K562 (cell line): ENCODE measurements at regions not wholly inside any gene's neighbourhood (a gene's known extent, or its start where the extent isn't known, plus 50 kb on each side); places are given as distances from the start of the nearest gene placed in this dataset.

Experiments
- ASH1L ChIP-seq: fragments of 450-650 bp; IDR thresholded peaks from 2 replicates; pipeline ENCODE4 v1.6.1; 2018; ENCODE audit warnings: borderline replicate concordance, mild to moderate bottlenecking, low read depth; ENCODE audit not compliant: partially characterized antibody
- BACH1 ChIP-seq: fragments of 200-800 bp; sonication (Bioruptor generic); IDR thresholded peaks from 2 replicates; pipeline ENCODE4 v1.6.1; 2016; ENCODE audit warnings: missing genetic modification characterization, missing compliant biosample characterization
- CXXC5 ChIP-seq: fragments of 250-450 bp; sonication (Bioruptor Pico); IDR thresholded peaks from 2 replicates; pipeline ENCODE4 v1.8.0; 2022; ENCODE audit warnings: inconsistent platforms, mild to moderate bottlenecking, moderate library complexity
- DMBX1 ChIP-seq: fragments of 250-450 bp; sonication (Bioruptor Pico); IDR thresholded peaks from 2 replicates; pipeline ENCODE4 v1.8.0; 2022; ENCODE audit warnings: inconsistent platforms, mild to moderate bottlenecking, moderate library complexity, borderline replicate concordance
- ETV5 ChIP-seq: sonication (generic); formaldehyde crosslinking; IDR thresholded peaks from 2 replicates; pipeline ENCODE4 v1.4.0; 2020; ENCODE audit warnings: low read depth, mild to moderate bottlenecking, missing genetic modification reagents
- HNRNPL ChIP-seq: fragments of 200-400 bp; formaldehyde crosslinking; IDR thresholded peaks from 2 replicates; pipeline ENCODE4 v1.6.1; 2017; ENCODE audit warnings: low read depth, mild to moderate bottlenecking, low read length
- MAZ ChIP-seq, 2 experiments: fragments of 450-650 bp in 1 of 2; sonication (generic) in 1 of 2; formaldehyde crosslinking; IDR thresholded peaks in 1 of 2; conservative IDR thresholded peaks in 1 of 2; 2 replicates each; pipeline versions ENCODE4 v1.4.0 to v1.5.0; 2020; ENCODE audit warnings: mild to moderate bottlenecking in 1 of 2, missing genetic modification reagents in 1 of 2
- MCM2 ChIP-seq: fragments of 450-650 bp; IDR thresholded peaks from 2 replicates; pipeline ENCODE4 v1.6.1; 2017; ENCODE audit warnings: low read depth, mild to moderate bottlenecking
- MTF1 ChIP-seq: fragments of 250-450 bp; sonication (Bioruptor Pico); IDR thresholded peaks from 2 replicates; pipeline ENCODE4 v1.9.0; 2021; ENCODE audit warnings: moderate library complexity, mild to moderate bottlenecking, inconsistent platforms, borderline replicate concordance
- PTTG1 ChIP-seq: fragments of 450-650 bp; IDR thresholded peaks from 2 replicates; pipeline ENCODE4 v1.6.1; 2016; ENCODE audit warnings: low read depth, mild to moderate bottlenecking, missing genetic modification characterization, missing compliant biosample characterization
- PURB ChIP-seq: sonication (generic); formaldehyde crosslinking; IDR thresholded peaks from 2 replicates; pipeline ENCODE4 v1.9.0; 2021; ENCODE audit warnings: low read depth, mild to moderate bottlenecking, missing genetic modification reagents
- SMAD1 ChIP-seq: fragments of 150-350 bp; IDR thresholded peaks from 2 replicates; pipeline ENCODE4 v1.6.1; 2014; ENCODE audit warnings: low read length, low read depth; ENCODE audit not compliant: partially characterized antibody
- SP1 ChIP-seq: sonication (generic); formaldehyde crosslinking; IDR thresholded peaks from 2 replicates; pipeline ENCODE4 v1.8.1; 2022; ENCODE audit warnings: mild to moderate bottlenecking, missing genetic modification reagents
- ZNF282 ChIP-seq: sonication (generic); formaldehyde crosslinking; IDR thresholded peaks from 2 replicates; pipeline ENCODE4 v1.8.1; 2023; ENCODE audit warnings: missing genetic modification reagents
- TF ChIP-seq, protein P1 (sequence below): sonication (generic); formaldehyde crosslinking; IDR thresholded peaks from 2 replicates; pipeline ENCODE4 v1.8.0; 2022; ENCODE audit warnings: mild to moderate bottlenecking, missing genetic modification reagents
- TF ChIP-seq, protein P2 (sequence below): IDR thresholded peaks from 2 replicates; pipeline ENCODE4 v1.6.1; 2016; ENCODE audit warnings: missing genetic modification characterization, missing compliant biosample characterization
- TF ChIP-seq, protein P3 (sequence below): sonication (generic); formaldehyde crosslinking; IDR thresholded peaks from 2 replicates; pipeline ENCODE4 v1.8.0; 2022; ENCODE audit warnings: missing genetic modification reagents, mild to moderate bottlenecking, moderate library complexity, borderline replicate concordance
- TF ChIP-seq, protein P4 (sequence below): fragments of 250-450 bp; sonication (Bioruptor Pico); IDR thresholded peaks from 2 replicates; pipeline ENCODE4 v1.8.0; 2022; ENCODE audit warnings: inconsistent platforms

DNA sequence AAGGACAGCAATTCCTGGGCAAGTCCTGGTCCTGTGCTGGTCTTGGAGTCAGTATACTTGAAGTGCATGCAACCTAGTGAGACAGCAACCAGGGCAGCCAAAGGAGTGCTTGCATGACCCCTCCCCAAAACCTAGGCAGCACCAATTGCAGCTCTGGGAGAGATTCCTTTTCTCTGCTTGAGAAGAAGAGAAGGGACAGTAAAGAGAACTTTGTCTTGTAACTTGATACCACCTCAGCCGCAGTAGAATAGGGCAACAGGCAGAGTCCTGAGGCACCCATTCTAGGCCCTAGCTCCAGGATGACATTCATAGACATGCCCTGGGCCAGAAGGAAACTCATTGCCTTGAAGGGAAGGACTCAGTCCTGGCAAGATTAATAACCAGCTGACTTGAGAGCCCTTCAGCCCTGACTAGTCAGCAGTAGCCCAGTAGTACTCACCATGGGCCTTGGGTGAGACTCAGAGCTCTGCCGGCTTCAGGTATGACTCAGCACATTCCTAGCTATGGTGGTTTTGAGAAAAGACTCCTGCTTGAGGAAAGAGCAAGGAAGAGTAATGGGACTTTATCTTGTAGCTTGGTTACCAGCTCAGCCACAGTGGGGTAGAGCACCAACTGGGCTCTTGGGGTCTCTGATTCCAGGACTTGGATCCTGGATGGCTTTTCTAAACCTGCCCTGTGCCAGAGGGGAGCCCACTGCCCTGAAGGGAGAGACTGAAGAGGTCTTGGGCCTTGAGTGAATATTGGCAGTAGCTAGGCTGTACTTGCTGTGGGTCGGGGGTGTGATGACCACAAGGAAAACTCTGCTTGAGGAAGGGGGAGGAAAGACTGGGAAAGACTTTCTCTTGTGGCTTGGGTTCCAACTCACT, 51.7 kb upstream of the ACADM start (continued):
- TF ChIP-seq CXXC5 (CRISPR knock-in tag), result peak; percentile 40; the same call in 1 of the 2 replicates
- TF ChIP-seq MTF1, result no peak
- TF ChIP-seq SP1, result no peak
- TF ChIP-seq, protein P1, sequence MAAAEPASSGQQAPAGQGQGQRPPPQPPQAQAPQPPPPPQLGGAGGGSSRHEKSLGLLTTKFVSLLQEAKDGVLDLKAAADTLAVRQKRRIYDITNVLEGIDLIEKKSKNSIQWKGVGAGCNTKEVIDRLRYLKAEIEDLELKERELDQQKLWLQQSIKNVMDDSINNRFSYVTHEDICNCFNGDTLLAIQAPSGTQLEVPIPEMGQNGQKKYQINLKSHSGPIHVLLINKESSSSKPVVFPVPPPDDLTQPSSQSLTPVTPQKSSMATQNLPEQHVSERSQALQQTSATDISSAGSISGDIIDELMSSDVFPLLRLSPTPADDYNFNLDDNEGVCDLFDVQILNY (CRISPR knock-in tag), result no peak
- no peak for TF ChIP-seq ZNF282
- no peak for TF ChIP-seq ASH1L
- TF ChIP-seq, protein P2, sequence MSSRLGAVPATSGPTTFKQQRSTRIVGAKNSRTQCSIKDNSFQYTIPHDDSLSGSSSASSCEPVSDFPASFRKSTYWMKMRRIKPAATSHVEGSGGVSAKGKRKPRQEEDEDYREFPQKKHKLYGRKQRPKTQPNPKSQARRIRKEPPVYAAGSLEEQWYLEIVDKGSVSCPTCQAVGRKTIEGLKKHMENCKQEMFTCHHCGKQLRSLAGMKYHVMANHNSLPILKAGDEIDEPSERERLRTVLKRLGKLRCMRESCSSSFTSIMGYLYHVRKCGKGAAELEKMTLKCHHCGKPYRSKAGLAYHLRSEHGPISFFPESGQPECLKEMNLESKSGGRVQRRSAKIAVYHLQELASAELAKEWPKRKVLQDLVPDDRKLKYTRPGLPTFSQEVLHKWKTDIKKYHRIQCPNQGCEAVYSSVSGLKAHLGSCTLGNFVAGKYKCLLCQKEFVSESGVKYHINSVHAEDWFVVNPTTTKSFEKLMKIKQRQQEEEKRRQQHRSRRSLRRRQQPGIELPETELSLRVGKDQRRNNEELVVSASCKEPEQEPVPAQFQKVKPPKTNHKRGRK (tag), result no peak
- no peak for TF ChIP-seq PTTG1 (tag)
- TF ChIP-seq MCM2, result no peak
- peak; percentile 99 for TF ChIP-seq BACH1 (tag)
- TF ChIP-seq SMAD1, result no peak
- TF ChIP-seq, protein P3, sequence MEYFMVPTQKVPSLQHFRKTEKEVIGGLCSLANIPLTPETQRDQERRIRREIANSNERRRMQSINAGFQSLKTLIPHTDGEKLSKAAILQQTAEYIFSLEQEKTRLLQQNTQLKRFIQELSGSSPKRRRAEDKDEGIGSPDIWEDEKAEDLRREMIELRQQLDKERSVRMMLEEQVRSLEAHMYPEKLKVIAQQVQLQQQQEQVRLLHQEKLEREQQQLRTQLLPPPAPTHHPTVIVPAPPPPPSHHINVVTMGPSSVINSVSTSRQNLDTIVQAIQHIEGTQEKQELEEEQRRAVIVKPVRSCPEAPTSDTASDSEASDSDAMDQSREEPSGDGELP, result peak; percentile 73
- no peak for TF ChIP-seq HNRNPL
- TF ChIP-seq, protein P4, sequence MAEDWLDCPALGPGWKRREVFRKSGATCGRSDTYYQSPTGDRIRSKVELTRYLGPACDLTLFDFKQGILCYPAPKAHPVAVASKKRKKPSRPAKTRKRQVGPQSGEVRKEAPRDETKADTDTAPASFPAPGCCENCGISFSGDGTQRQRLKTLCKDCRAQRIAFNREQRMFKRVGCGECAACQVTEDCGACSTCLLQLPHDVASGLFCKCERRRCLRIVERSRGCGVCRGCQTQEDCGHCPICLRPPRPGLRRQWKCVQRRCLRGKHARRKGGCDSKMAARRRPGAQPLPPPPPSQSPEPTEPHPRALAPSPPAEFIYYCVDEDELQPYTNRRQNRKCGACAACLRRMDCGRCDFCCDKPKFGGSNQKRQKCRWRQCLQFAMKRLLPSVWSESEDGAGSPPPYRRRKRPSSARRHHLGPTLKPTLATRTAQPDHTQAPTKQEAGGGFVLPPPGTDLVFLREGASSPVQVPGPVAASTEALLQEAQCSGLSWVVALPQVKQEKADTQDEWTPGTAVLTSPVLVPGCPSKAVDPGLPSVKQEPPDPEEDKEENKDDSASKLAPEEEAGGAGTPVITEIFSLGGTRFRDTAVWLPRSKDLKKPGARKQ, result no peak
- TF ChIP-seq DMBX1 (CRISPR knock-in tag), result peak; percentile 81; the same call in 1 of the 2 replicates
- TF ChIP-seq ETV5 (CRISPR knock-in tag), result no peak
- no peak for TF ChIP-seq PURB (CRISPR knock-in tag)
- TF ChIP-seq MAZ (CRISPR knock-in tag; conservative IDR thresholded peaks at IDR 0.05 in 1 of 2, IDR thresholded peaks at IDR 0.05 in 1 of 2), result peak in 1 of 2 experiments; percentile 49; a peak in 2 of 4 replicates
